ENCODE measurements at regions not wholly inside any gene's neighbourhood (a gene's known extent, or its start where the extent isn't known, plus 50 kb on each side); places are given as distances from the start of the nearest gene placed in this dataset.

DNA sequence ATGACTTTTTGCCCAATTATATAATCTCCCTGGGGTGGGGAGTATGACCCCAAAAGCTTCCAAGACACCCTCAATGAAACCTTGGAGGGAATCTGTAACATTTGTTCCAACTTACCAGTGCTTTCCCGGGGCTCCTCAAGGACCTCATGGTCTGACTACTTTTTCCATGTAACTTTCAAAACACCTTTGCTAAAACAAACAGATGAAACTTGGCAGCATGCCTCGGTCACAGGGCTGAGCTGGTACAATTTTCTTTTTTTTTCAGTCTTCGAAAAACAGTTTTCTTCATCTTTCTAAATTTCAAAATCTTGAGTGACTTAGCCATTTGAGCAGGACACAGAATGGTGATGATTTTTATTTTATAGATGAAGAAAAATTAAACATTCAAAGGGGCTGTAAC lies 241.2 kb downstream of the BMP7 start:
- Mint-ChIP-seq H3K4me1 (ENCODE audit: unreplicated experiment) (peaks cover 2% of the 10 kb centered on the region), H3K36me3 (ENCODE audit: low read depth, unreplicated experiment) (no peaks in the 10 kb centered on the region), H3K27ac (ENCODE audit: unreplicated experiment) (no peak overlapping the region), H3K27me3 (ENCODE audit: unreplicated experiment) (peaks cover 5% of the 10 kb centered on the region), H3K4me3 (ENCODE audit: unreplicated experiment) (no peak overlapping the region), H3K9me3 (ENCODE audit: unreplicated experiment) (no peaks in the 10 kb centered on the region)
- DNase-seq (ENCODE audit: low spot score), result no peak
- no peak for TF ChIP-seq CTCF (IDR thresholded peaks at IDR 0.05; ENCODE audit: unreplicated experiment)

- DNase-seq (ENCODE audit: low spot score), result no peak
- H3K4me3 Mint-ChIP-seq (ENCODE audit: unreplicated experiment), result no peak overlapping the region
- no peak for TF ChIP-seq CTCF (IDR thresholded peaks at IDR 0.05; ENCODE audit: unreplicated experiment)
- H3K9me3 Mint-ChIP-seq (ENCODE audit: unreplicated experiment), result no peaks in the 10 kb centered on the region
- H3K4me1 Mint-ChIP-seq (ENCODE audit: unreplicated experiment), result peaks cover 2% of the 10 kb centered on the region
- H3K36me3 Mint-ChIP-seq (ENCODE audit: low read depth, unreplicated experiment), result no peaks in the 10 kb centered on the region
- H3K27ac Mint-ChIP-seq (ENCODE audit: unreplicated experiment), result no peak overlapping the region
- peaks cover 5% of the 10 kb centered on the region for H3K27me3 Mint-ChIP-seq (ENCODE audit: unreplicated experiment)
Observed at GRCh38 chr20:57025666-57026224, 240.7 kb downstream of the BMP7 start.

DNA sequence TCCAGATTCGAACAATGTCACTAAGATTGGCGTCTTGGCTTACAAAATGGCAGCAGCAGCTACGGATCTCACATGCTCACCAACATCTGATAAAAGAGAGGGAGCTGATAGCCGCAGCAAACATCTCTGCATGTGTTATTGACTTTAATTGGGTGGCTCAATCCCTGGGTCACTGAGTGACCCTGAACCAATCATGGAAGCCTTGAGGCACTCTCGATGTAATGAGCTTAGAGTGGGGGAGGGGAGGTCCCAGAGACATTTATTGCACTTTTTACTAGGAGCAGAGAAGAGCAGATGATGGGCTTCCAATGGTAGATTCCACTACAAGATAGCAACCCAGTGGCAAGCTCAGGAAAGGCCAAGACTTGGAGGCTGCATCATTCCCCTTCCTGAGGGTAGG lies 238.7 kb downstream of the BMP7 start:
- H3K27ac Mint-ChIP-seq (ENCODE audit: unreplicated experiment), result no peak overlapping the region
- no peak for TF ChIP-seq CTCF (IDR thresholded peaks at IDR 0.05; ENCODE audit: unreplicated experiment)
- no peak overlapping the region for H3K4me3 Mint-ChIP-seq (ENCODE audit: unreplicated experiment)
- H3K9me3 Mint-ChIP-seq (ENCODE audit: unreplicated experiment), result no peaks in the 10 kb centered on the region
- no peak for DNase-seq (ENCODE audit: low spot score)
- H3K36me3 Mint-ChIP-seq (ENCODE audit: low read depth, unreplicated experiment), result no peaks in the 10 kb centered on the region
- peaks cover 5% of the 10 kb centered on the region for H3K27me3 Mint-ChIP-seq (ENCODE audit: unreplicated experiment)
- H3K4me1 Mint-ChIP-seq (ENCODE audit: unreplicated experiment), result peaks cover 12% of the 10 kb centered on the region

DNA sequence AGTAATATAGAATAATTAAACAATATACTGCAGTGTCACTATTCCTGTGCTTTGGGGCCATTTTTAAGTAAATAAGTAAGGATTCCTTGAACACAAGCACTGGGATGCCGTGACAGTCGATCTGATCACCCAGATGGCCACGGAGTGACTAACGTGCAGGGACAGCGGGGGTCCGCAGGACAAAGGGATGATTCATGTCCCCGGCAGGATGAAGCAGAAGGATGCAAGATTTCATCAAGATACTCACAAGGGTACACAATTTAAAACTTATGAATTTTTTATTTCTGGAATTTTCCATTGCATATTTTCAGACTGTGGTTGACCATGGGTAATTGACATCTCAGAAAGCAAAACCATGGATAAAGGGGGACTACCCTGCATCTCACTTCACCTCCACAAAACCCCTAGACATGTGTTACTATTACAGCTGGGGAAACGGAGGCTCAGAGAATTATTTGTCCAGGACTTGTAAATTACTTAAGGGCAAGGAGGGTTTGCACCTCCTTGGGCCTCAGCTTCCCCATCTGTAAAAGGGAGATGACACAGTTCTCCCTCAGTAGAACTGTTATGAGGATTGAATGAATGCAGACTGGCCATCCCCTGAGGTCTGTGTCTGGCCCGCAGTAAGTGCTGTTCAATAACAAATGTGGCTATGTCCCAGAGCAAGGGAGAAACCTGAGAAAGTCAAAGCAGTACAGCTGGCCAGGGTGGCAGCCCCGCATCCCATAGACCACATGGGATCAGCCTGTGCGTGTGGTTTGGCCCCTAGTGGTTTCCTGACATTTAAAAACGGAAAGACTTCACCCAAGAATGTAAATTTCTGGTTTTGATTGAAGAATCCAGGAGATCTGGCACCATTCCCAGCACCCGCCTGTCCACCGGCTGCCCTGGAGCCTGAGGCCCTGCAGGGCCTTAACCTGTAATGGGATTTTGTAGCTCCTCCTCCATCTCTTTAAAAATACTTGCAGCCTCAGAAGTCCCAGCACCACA lies 235.5 kb downstream of the BMP7 start:
- H3K27me3 Mint-ChIP-seq (ENCODE audit: unreplicated experiment), result peaks cover 5% of the 10 kb centered on the region
- H3K4me3 Mint-ChIP-seq (ENCODE audit: unreplicated experiment), result no peak overlapping the region
- peaks cover 21% of the 10 kb centered on the region for H3K4me1 Mint-ChIP-seq (ENCODE audit: unreplicated experiment)
- no peaks in the 10 kb centered on the region for H3K36me3 Mint-ChIP-seq (ENCODE audit: low read depth, unreplicated experiment)
- H3K9me3 Mint-ChIP-seq (ENCODE audit: unreplicated experiment), result no peaks in the 10 kb centered on the region
- H3K27ac Mint-ChIP-seq (ENCODE audit: unreplicated experiment), result no peak overlapping the region
- no peak for TF ChIP-seq CTCF (IDR thresholded peaks at IDR 0.05; ENCODE audit: unreplicated experiment)
- no peak for DNase-seq (ENCODE audit: low spot score)

- no peak overlapping the region for H3K4me3 Mint-ChIP-seq (ENCODE audit: unreplicated experiment)
- DNase-seq (ENCODE audit: low spot score), result no peak
- H3K36me3 Mint-ChIP-seq (ENCODE audit: low read depth, unreplicated experiment), result no peaks in the 10 kb centered on the region
- no peak overlapping the region for H3K27ac Mint-ChIP-seq (ENCODE audit: unreplicated experiment)
- peaks cover 21% of the 10 kb centered on the region for H3K4me1 Mint-ChIP-seq (ENCODE audit: unreplicated experiment)
- H3K27me3 Mint-ChIP-seq (ENCODE audit: unreplicated experiment), result peaks cover 7% of the 10 kb centered on the region
- no peaks in the 10 kb centered on the region for H3K9me3 Mint-ChIP-seq (ENCODE audit: unreplicated experiment)
- no peak for TF ChIP-seq CTCF (IDR thresholded peaks at IDR 0.05; ENCODE audit: unreplicated experiment)
Observed at GRCh38 chr20:57031867-57032355, 234.5 kb downstream of the BMP7 start.
